SK-N-MC (cell line): ENCODE measurements at regions not wholly inside any gene's neighbourhood (a gene's known extent, or its start where the extent isn't known, plus 50 kb on each side); places are given as distances from the start of the nearest gene placed in this dataset.

Source experiments
- EZH2 ChIP-seq: fragments of 200-600 bp; sonication (generic); IDR thresholded peaks from one replicate; pipeline ENCODE4 v1.6.1; 2017; ENCODE audit warnings: antibody characterized with exemption
- POLR2AphosphoS5 ChIP-seq: IDR thresholded peaks from 2 replicates; pipeline ENCODE4 v1.6.1; 2012; ENCODE audit warnings: mild to moderate bottlenecking, low read depth, low read length, borderline replicate concordance

DNA sequence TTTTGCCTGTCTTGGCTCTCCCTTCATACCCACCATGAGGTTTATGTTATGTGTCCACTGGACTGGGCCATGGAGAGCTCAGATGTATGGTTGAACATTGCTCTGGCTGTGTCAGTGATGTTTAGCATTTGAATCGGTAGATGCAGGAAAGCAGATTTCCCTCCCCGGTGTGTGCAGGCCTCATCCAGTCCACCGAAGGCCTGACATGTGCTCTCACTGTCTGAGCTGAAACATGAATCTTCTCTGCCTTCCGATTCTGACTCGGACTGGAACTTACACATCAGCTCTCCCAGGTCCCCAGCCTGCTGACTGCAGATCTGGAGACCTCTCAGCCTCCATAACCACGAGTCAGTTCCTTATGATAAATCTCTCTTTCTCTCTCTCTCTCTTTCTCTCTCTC is 72.4 kb upstream of the SLC66A3 start:
- TF ChIP-seq EZH2 = no peak
- no peak for TF ChIP-seq POLR2AphosphoS5
